HEK293T (cell line): ENCODE measurements at regions not wholly inside any gene's neighbourhood (a gene's known extent, or its start where the extent isn't known, plus 50 kb on each side); places are given as distances from the start of the nearest gene placed in this dataset.

Experiments used
- ARNT ChIP-seq: fragments of 450-650 bp; IDR thresholded peaks from 2 replicates; pipeline ENCODE4 v1.6.1; 2017; ENCODE audit warnings: mild to moderate bottlenecking
- FOXK2 ChIP-seq: fragments of 450-650 bp; IDR thresholded peaks from 2 replicates; pipeline ENCODE4 v1.6.1; 2016; ENCODE audit warnings: mild to moderate bottlenecking
- NFRKB ChIP-seq: fragments of 450-650 bp; IDR thresholded peaks from 2 replicates; pipeline ENCODE4 v1.6.1; 2016; ENCODE audit warnings: mild to moderate bottlenecking, moderate library complexity
- TARDBP ChIP-seq: fragments of 450-650 bp; IDR thresholded peaks from 2 replicates; pipeline ENCODE4 v1.6.1; 2016

- TF ChIP-seq FOXK2 = no peak
- TF ChIP-seq TARDBP = no peak
- no peak for TF ChIP-seq ARNT
- no peak for TF ChIP-seq NFRKB
These were observed 826.0 kb downstream of the PLCL1 start for GRCh38 chr2:198630384-198630783.
